ENCODE measurements at regions not wholly inside any gene's neighbourhood (a gene's known extent, or its start where the extent isn't known, plus 50 kb on each side); places are given as distances from the start of the nearest gene placed in this dataset.

GRCh38 chr22:48592488-48592887, 1235.2 kb downstream of the BRD1 start:
- intact Hi-C loops (cut with micrococcal nuclease; ENCODE audit: unreplicated experiment) = no loop called here
- CTCF ChIA-PET = no interaction called here

DNA sequence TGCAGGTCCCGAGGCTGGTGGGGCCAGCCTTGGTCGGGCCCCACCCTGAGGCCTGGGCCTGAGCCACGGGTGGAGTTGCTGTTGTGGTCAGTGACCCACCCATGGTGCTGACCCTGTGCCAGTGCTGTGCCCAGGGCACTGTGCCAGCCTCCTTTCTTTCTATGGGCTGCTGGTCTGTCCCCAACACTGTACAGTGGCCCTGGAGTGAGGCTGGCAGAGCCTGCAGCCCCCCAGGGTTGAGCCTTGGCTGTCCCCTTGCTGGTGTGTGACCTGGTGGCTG, 1235.7 kb downstream of the BRD1 start:
- ChIA-PET CTCF (no interaction called here), POLR2A (no interaction called here)
- Histone ChIP-seq H3K27me3 (ENCODE audit: control insufficient read depth, insufficient read depth, low read length) (peaks cover 2% of the 10 kb centered on the region; the same call in 1 of the 2 replicates), H3K4me3 (ENCODE audit: low read depth in 2 of 2, low read length in 2 of 2) (no peak overlapping the region), H3K27ac (ENCODE audit: low read length) (no peak overlapping the region), H3K36me3 (ENCODE audit: control insufficient read depth, insufficient read depth, low read length) (no peaks in the 10 kb centered on the region), H3K4me1 (ENCODE audit: control insufficient read depth, insufficient read depth, low read length) (no peaks in the 10 kb centered on the region), H3K9me3 (ENCODE audit: control insufficient read depth, insufficient read depth, low read depth, low read length) (no peaks in the 10 kb centered on the region)
- ATAC-seq = no peak
- intact Hi-C loops (cut with micrococcal nuclease; ENCODE audit: unreplicated experiment) = no loop called here
- TF ChIP-seq TCF7L2 (IDR thresholded peaks at IDR 0.05; ENCODE audit: low read depth, low read length) (no peak), POLR2AphosphoS5 (IDR thresholded peaks at IDR 0.05; ENCODE audit: low read depth, low read length) (no peak), REST (IDR thresholded peaks at IDR 0.05; ENCODE audit: insufficient read depth in 1 of 2, low read depth in 2 of 2, low read length in 1 of 2) (no peak)
- BruUV-seq (replicated peaks) = no TSS peak
- DNase-seq (ENCODE audit: low read depth, low spot score) = no peak
- in situ Hi-C loops (cut with HindIII; ENCODE audit: low pct_unique_long_range_greater_than_20kb, low sequenced_read_pairs) = no loop called here

More at GRCh38 chr22:48592488-48592887, 1235.2 kb downstream of the BRD1 start:
- Histone ChIP-seq H3K4me1 (ENCODE audit: control insufficient read depth, insufficient read depth, low read length) (no peaks in the 10 kb centered on the region), H3K27ac (ENCODE audit: low read length) (no peak overlapping the region), H3K4me3 (ENCODE audit: low read depth in 2 of 2, low read length in 2 of 2) (no peak overlapping the region), H3K27me3 (ENCODE audit: control insufficient read depth, insufficient read depth, low read length) (peaks cover 2% of the 10 kb centered on the region; the same call in 1 of the 2 replicates), H3K36me3 (ENCODE audit: control insufficient read depth, insufficient read depth, low read length) (no peaks in the 10 kb centered on the region), H3K9me3 (ENCODE audit: control insufficient read depth, insufficient read depth, low read depth, low read length) (no peaks in the 10 kb centered on the region)
- DNase-seq (ENCODE audit: low read depth, low spot score) = no peak
- ATAC-seq = peak; percentile 63; the same call in 1 of the 2 replicates
- BruUV-seq (replicated peaks) = no TSS peak
- TF ChIP-seq REST (IDR thresholded peaks at IDR 0.05; ENCODE audit: insufficient read depth in 1 of 2, low read depth in 2 of 2, low read length in 1 of 2) (no peak), SIN3A (IDR thresholded peaks at IDR 0.05; ENCODE audit: borderline replicate concordance, insufficient read depth, low read depth, low read length) (no peak), TCF7L2 (IDR thresholded peaks at IDR 0.05; ENCODE audit: low read depth, low read length) (no peak), POLR2AphosphoS5 (IDR thresholded peaks at IDR 0.05; ENCODE audit: low read depth, low read length) (no peak)
- TF ChIP-seq, protein P1, sequence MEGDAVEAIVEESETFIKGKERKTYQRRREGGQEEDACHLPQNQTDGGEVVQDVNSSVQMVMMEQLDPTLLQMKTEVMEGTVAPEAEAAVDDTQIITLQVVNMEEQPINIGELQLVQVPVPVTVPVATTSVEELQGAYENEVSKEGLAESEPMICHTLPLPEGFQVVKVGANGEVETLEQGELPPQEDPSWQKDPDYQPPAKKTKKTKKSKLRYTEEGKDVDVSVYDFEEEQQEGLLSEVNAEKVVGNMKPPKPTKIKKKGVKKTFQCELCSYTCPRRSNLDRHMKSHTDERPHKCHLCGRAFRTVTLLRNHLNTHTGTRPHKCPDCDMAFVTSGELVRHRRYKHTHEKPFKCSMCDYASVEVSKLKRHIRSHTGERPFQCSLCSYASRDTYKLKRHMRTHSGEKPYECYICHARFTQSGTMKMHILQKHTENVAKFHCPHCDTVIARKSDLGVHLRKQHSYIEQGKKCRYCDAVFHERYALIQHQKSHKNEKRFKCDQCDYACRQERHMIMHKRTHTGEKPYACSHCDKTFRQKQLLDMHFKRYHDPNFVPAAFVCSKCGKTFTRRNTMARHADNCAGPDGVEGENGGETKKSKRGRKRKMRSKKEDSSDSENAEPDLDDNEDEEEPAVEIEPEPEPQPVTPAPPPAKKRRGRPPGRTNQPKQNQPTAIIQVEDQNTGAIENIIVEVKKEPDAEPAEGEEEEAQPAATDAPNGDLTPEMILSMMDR (IDR thresholded peaks at IDR 0.05) = no peak
- POLR2A ChIA-PET = no interaction called here
- in situ Hi-C loops (cut with HindIII; ENCODE audit: low pct_unique_long_range_greater_than_20kb, low sequenced_read_pairs) = no loop called here

Measured in Panc1 (cell line).